ENCODE measurements at regions not wholly inside any gene's neighbourhood (a gene's known extent, or its start where the extent isn't known, plus 50 kb on each side); places are given as distances from the start of the nearest gene placed in this dataset.

DNA sequence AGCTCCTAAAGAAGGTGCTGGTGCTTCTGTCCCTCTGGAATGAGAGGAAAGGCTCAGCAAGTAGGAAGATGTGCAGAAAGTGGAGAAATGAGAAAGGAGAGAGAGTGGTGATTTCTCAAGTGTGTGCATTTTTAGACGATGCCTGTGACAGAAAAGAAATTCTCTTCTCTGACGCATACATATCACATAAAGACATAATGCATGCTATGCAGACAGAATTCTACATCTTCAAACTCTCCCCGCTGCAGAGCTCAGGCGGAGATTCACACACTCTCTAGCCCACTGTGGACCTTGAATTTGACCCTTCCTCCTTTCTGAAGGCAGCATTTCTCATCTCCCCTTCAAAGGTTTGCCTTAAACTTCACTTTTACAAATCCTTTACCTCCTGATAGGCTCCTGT lies 52.0 kb upstream of the CAMK1G start:
- no peak for TF ChIP-seq POLR2A (IDR thresholded peaks at IDR 0.05; ENCODE audit: low read depth, low read length)
- TF ChIP-seq POLR2AphosphoS5 (IDR thresholded peaks at IDR 0.05; ENCODE audit: low read depth, low read length) = no peak
- no peak for TF ChIP-seq POU2F2 (IDR thresholded peaks at IDR 0.05; ENCODE audit: low read depth, low read length)

Measured in GM12891 (cell line).